AG04450 (cell line): ENCODE measurements at regions not wholly inside any gene's neighbourhood (a gene's known extent, or its start where the extent isn't known, plus 50 kb on each side); places are given as distances from the start of the nearest gene placed in this dataset.

ENCODE experiments used
- CTCF ChIA-PET: fragments of 300-600, 350-600 bp; formaldehyde crosslinking; extraction: SDS; loops from one replicate; lab custom pipeline; 2022; ENCODE audit warnings: antibody characterized with exemption, inconsistent platforms; lab: Charles Lee
- POLR2A ChIA-PET: fragments of 350-600 bp; formaldehyde crosslinking; extraction: SDS; loops from one replicate; lab custom pipeline; 2021; ENCODE audit warnings: antibody characterized with exemption, inconsistent platforms; lab: Yijun Ruan, JAX
- DNase-seq: peaks from one replicate; pipeline ENCODE4 v3.0.0-alpha.2; 2011; ENCODE audit warnings: low read depth, low spot score
- H3K27ac ChIP-seq: one replicate; pipeline ENCODE4 v1.5.1; 2012; ENCODE audit warnings: low read depth, low read length, control low read depth
- H3K27me3 ChIP-seq: one replicate; pipeline ENCODE4 v1.6.0; 2012; ENCODE audit warnings: low read length; ENCODE audit not compliant: control insufficient read depth, insufficient read depth
- H3K4me3 ChIP-seq: 2 replicates; pipeline ENCODE4 v1.5.1; 2011; ENCODE audit warnings: mild to moderate bottlenecking, low read depth, low read length, control low read depth
- H3K9me3 ChIP-seq: 2 replicates; pipeline ENCODE4 v1.5.1; 2012; ENCODE audit warnings: low read length; ENCODE audit not compliant: control insufficient read depth, insufficient read depth
- TF ChIP-seq, protein P1 (sequence below): IDR thresholded peaks from 2 replicates; pipeline ENCODE4 v1.5.1; 2011; ENCODE audit warnings: low read depth, low read length, control low read depth, inconsistent platforms

- Histone ChIP-seq H3K4me3 (no peak overlapping the region), H3K27ac (no peak overlapping the region), H3K9me3 (no peaks in the 10 kb centered on the region), H3K27me3 (no peaks in the 10 kb centered on the region)
- TF ChIP-seq, protein P1, sequence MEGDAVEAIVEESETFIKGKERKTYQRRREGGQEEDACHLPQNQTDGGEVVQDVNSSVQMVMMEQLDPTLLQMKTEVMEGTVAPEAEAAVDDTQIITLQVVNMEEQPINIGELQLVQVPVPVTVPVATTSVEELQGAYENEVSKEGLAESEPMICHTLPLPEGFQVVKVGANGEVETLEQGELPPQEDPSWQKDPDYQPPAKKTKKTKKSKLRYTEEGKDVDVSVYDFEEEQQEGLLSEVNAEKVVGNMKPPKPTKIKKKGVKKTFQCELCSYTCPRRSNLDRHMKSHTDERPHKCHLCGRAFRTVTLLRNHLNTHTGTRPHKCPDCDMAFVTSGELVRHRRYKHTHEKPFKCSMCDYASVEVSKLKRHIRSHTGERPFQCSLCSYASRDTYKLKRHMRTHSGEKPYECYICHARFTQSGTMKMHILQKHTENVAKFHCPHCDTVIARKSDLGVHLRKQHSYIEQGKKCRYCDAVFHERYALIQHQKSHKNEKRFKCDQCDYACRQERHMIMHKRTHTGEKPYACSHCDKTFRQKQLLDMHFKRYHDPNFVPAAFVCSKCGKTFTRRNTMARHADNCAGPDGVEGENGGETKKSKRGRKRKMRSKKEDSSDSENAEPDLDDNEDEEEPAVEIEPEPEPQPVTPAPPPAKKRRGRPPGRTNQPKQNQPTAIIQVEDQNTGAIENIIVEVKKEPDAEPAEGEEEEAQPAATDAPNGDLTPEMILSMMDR: no peak
- CTCF ChIA-PET: no interaction called here
- no peak for DNase-seq
- POLR2A ChIA-PET: no interaction called here
Measured at GRCh38 chr21:23308741-23309140, 2298.5 kb downstream of the MRPL39 start.

GRCh38 chr21:23307065-23307464 is 2300.2 kb downstream of the MRPL39 start:
- Histone ChIP-seq H3K9me3 (peaks cover 2% of the 10 kb centered on the region), H3K27me3 (no peaks in the 10 kb centered on the region), H3K4me3 (no peak overlapping the region), H3K27ac (no peak overlapping the region)
- POLR2A ChIA-PET: no interaction called here
- DNase-seq: no peak
- CTCF ChIA-PET: no interaction called here
- TF ChIP-seq, protein P1: no peak

- POLR2A ChIA-PET: no interaction called here
Measured at GRCh38 chr21:23292292-23292691, 2294.1 kb downstream of the NCAM2 start.

GRCh38 chr21:23281917-23282316 is 2283.7 kb downstream of the NCAM2 start:
- CTCF ChIA-PET: no interaction called here

More at GRCh38 chr21:23292292-23292691, 2294.1 kb downstream of the NCAM2 start:
- CTCF ChIA-PET: no interaction called here
- TF ChIP-seq, protein P1: no peak
- H3K4me3 ChIP-seq: no peak overlapping the region
- no peaks in the 10 kb centered on the region for H3K27me3 ChIP-seq
- H3K27ac ChIP-seq: no peak overlapping the region
- no peak for DNase-seq
- H3K9me3 ChIP-seq: peaks cover 16% of the 10 kb centered on the region; the same call in 1 of the 2 replicates

DNA sequence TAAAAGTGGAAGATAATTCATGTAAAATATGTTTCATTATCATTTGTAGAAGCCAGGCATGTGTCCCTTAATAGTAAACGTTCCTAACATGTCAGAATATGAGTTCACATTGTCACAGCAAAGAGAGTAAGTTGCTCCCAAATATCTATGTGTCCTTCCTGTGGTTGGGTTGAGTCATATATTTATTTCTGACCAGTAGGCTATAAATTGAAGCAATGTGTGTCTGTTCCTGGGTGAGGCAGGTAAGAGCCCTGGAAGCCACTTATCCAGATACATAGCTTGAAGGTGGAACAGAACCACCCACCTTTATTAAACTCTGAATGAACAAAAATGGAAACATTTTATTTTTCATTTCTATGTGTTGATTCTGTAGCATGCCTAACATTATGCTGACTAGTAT is 2251.6 kb downstream of the NCAM2 start:
- POLR2A ChIA-PET: no interaction called here
- H3K27me3 ChIP-seq: no peaks in the 10 kb centered on the region
- H3K9me3 ChIP-seq: no peaks in the 10 kb centered on the region
- TF ChIP-seq, protein P1: no peak
- DNase-seq: no peak
- H3K27ac ChIP-seq: no peak overlapping the region
- no peak overlapping the region for H3K4me3 ChIP-seq
- CTCF ChIA-PET: no interaction called here

More at GRCh38 chr21:23281917-23282316, 2283.7 kb downstream of the NCAM2 start:
- H3K27ac ChIP-seq: no peak overlapping the region
- H3K4me3 ChIP-seq: no peak overlapping the region
- DNase-seq: no peak
- H3K9me3 ChIP-seq: no peaks in the 10 kb centered on the region
- POLR2A ChIA-PET: no interaction called here
- TF ChIP-seq, protein P1: no peak
- no peaks in the 10 kb centered on the region for H3K27me3 ChIP-seq
